ENCODE measurements at regions not wholly inside any gene's neighbourhood (a gene's known extent, or its start where the extent isn't known, plus 50 kb on each side); places are given as distances from the start of the nearest gene placed in this dataset.
A peak's percentile ranks its signal among the peaks of the same experiment; 100 is the strongest.

GRCh38 chr22:48145738-48146137 is 1383.3 kb downstream of the TBC1D22A start:
- DNase-seq = no peak

GRCh38 chr22:48144318-48144717 is 1381.9 kb downstream of the TBC1D22A start:
- no peak for DNase-seq

GRCh38 chr22:48143856-48144255 is 1381.4 kb downstream of the TBC1D22A start:
- DNase-seq = no peak

GRCh38 chr22:48142388-48142787 is 1379.9 kb downstream of the TBC1D22A start:
- no peak for DNase-seq

GRCh38 chr22:48141301-48141700 is 1378.9 kb downstream of the TBC1D22A start:
- no peak for DNase-seq

GRCh38 chr22:48140261-48140813 is 1377.9 kb downstream of the TBC1D22A start:
- DNase-seq = no peak

GRCh38 chr22:48139776-48140175 is 1377.3 kb downstream of the TBC1D22A start:
- no peak for DNase-seq

- peak; percentile 28 for DNase-seq
Measured at GRCh38 chr22:48138855-48139254, 1376.4 kb downstream of the TBC1D22A start.

- no peak for DNase-seq
Measured at GRCh38 chr22:48138427-48138826, 1376.0 kb downstream of the TBC1D22A start.

- DNase-seq = no peak
Measured at GRCh38 chr22:48137640-48138039, 1375.2 kb downstream of the TBC1D22A start.

- DNase-seq = no peak
Measured at GRCh38 chr22:48135592-48135991, 1373.1 kb downstream of the TBC1D22A start.

- no peak for DNase-seq
Measured at GRCh38 chr22:48125416-48125815, 1363.0 kb downstream of the TBC1D22A start.

GRCh38 chr22:48121984-48122383 is 1359.5 kb downstream of the TBC1D22A start:
- no peak for DNase-seq

GRCh38 chr22:48118654-48119053 is 1356.2 kb downstream of the TBC1D22A start:
- no peak for DNase-seq

GRCh38 chr22:48116871-48117270 is 1354.4 kb downstream of the TBC1D22A start:
- DNase-seq = no peak

- DNase-seq = peak; percentile 6
Measured at GRCh38 chr22:48112687-48113521, 1350.5 kb downstream of the TBC1D22A start.

GRCh38 chr22:48106715-48107259 is 1344.3 kb downstream of the TBC1D22A start:
- no peak for DNase-seq

GRCh38 chr22:48106215-48106614 is 1343.8 kb downstream of the TBC1D22A start:
- DNase-seq = no peak

- DNase-seq = no peak
Measured at GRCh38 chr22:48105259-48105658, 1342.8 kb downstream of the TBC1D22A start.

- no peak for DNase-seq
Measured at GRCh38 chr22:48104766-48105165, 1342.3 kb downstream of the TBC1D22A start.

GRCh38 chr22:48104102-48104738 is 1341.8 kb downstream of the TBC1D22A start:
- DNase-seq = no peak

GRCh38 chr22:48103126-48103875 is 1340.9 kb downstream of the TBC1D22A start:
- no peak for DNase-seq

GRCh38 chr22:48102581-48102980 is 1340.1 kb downstream of the TBC1D22A start:
- DNase-seq = no peak

Data from hematopoietic multipotent progenitor cell treated with erythropoietin and hydrocortisone succinate and interleukin-3 and kit ligand, for 6 days (in vitro differentiated cells).